SK-N-DZ (cell line): ENCODE measurements at regions not wholly inside any gene's neighbourhood (a gene's known extent, or its start where the extent isn't known, plus 50 kb on each side); places are given as distances from the start of the nearest gene placed in this dataset.

Source experiments
- DNase-seq: peaks from one replicate; pipeline ENCODE4 v3.0.0-alpha.2; 2015; ENCODE audit warnings: low spot score

DNA sequence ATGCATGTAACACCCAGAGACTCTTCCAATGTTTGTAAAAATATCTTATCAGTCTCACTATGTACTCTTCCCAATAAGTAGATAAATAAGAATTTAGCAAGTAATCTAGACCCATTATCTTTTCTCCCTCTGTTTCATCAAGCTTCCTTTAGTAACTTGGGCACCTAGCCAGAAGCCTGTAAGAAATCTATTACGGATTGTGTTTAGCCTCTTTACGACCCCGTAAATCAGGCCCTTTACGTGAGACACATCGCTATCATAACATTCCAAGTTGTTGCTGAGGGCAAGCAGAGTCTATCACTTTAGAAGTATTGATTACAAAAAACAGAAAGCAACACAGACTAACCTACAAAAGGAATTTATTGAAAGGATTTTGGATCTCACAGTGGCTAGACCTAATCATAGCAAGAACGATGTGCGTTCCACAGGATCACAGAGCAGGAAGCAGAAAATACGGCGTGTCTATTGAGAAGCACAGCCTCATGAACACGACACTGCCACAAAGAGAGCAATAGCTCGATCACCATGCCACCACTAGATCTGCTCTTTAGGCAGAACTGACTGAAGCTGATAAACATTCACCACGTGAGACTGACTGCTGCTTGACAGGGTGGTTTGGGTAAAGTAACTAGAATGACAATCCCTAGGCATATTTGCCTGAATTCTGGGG, 922.1 kb downstream of the AMY1C start:
- no peak for DNase-seq

DNA sequence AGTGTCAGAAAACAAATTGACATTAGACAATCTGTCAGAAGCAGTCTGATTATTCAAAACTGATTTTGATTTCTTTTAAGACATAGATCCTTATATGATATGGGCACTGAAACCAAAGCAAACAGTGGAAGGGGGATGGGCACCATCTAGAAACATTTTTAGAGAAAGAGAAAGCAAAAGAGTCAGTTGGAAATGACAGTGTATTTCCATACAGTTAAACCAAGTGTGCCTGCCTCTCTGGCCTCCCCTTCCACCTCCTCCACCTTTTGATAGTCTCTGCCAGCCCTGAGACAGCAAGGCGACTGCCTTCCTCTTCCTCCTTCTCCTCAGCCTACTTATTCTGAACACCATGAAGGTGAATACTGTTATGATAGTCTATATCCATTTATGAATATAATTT, 949.7 kb downstream of the AMY1C start:
- no peak for DNase-seq

DNA sequence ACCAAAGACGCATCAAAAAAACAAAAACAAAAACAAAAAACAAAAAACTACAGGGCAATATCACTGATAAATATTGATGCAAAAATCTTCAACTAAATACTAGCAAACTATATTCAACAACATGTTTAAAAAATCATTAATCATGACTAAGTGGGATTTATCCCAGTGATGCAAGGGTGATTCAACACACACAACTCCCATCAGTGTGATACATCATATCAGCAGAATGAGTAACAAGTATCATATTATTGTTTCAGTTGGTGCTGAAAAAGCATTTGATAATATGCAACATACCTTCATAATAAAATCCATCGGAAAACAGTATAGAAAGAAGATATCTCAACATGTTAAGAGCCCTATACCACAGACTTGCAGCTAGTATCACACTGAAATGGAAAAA, 953.0 kb downstream of the AMY1C start:
- DNase-seq, result no peak

DNA sequence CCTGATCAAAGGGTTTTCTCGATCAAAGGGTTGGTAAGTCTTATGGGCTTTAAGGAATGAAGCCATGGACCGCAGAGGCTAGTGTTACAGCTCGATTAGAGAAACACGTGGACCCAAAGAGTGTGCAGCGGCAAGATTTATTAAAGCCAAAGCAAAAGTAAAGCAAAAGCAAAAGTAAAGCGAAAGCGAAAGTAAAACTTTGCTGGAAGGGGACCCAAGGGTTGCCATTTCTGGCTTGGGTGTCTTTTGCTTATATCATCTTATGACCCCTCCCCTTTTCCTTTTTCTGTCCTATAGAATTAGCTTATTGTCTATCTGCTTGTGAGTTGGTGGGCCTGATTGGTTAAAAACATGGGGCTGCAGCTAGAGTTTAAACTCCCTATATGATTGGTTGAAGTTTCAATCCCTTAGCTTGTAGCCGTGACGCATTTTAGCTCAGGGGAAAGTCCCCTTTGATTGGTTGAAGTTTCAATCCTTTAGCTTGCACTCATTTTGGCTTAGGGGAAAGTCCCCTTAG, 957.0 kb downstream of the AMY1C start:
- no peak for DNase-seq

DNA sequence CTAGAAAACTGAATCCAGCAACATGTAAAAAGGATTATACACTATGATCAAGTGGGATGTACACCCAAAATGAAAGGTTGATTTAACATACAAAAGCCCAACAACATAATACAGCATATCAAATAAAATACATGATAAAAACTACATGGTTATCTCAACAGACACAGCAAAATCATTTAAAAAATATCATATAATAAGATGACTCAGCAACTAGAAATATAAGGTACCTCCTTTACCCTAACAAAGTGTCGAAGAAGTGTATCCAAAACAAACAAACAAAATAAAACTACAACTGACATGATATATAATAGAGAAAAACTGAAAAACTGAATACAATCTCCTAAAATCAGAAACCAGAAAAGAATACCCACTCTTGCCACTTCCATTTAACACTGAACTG, 969.1 kb downstream of the AMY1C start:
- no peak for DNase-seq

DNA sequence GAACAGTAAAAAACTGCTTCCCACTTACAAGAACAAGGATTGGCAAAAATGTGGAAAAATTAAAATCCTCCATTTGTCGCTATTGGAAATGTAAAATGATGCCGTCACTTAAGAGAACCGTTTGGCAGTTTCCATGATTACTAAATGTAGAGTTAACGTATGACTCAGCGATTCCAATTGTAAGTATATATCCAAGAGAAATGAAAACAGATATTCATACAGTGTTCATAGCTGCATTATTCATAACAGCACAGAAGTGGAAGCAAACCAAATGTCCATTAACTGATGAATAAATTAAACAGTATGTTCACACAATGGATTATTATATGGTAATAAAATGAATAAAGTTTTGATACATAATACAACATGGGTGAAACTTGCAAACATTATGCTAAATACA, 971.0 kb downstream of the AMY1C start:
- no peak for DNase-seq

DNA sequence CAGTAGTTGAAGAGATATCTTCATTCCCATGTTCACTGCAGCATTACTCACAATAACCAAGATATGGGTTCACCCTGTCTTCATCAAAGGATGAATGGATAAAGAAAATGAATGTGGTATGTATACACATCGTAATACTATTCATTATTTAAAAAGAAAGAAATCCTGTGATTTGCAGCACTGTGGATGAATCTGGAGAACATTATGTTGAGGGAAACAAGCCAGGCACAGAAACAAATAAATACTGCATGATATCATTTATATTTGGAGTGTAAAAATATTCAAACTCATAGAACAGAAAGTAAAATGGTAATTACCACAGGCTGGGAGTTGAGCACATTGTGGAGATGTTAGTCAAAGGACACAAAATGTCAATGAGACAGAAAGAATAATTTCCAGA, 977.2 kb downstream of the AMY1C start:
- DNase-seq, result no peak

DNA sequence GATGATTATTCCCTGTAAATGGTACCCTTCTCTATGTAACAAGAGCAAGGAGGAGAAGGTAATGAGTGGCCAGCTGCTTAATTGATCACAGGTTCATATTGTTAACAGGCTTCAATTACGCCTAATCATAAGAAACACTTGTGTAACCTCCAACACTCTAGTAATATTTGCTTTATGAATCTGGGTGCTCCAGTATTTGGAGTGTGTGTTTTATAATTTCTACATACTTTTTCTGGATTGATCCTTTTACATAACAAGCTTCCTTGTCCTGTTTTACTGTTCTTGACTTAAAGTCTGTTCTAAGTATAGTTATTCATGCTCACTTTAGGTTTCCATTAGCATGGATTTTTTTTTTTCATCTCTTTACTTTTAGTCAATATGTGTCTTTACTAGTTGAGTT, 984.2 kb downstream of the AMY1C start:
- DNase-seq, result no peak

DNA sequence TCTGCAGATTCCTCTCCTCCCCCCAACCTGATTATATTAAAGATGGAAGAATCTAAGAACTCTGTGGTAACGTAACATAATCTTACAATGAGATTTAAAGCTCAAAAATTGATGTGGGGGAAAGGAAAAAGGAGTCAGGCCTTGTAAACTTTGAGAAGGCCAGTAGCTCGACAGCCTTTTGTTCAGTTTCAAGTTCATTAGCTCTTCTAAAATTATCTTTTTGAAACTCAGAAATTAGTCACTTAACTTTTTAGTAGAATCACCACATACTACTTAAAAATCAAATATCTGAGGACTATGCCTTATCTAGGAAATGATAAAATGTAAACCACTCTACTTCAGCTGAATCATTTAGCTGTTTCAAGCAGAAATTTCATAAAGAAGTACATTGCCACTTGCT, 996.2 kb downstream of the AMY1C start:
- no peak for DNase-seq

DNA sequence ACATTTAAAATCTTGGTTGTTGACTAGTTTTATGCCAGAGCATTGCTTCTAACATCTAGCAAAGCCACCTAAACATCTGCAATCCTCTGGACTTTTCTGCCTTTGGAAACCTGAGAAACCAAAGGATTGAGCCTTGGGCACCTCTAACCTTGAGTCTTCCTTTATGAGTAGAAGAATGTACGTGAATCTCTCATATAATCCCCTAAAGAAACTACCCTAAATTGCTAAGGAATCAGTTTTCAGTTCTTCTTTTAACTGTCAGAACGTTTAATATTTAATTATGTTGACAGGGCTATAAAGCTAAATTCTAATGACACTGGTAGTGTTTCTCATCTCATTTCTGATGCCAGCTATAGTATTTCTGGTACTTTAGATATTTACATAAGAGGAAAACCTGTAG, 997.3 kb downstream of the AMY1C start:
- no peak for DNase-seq

DNA sequence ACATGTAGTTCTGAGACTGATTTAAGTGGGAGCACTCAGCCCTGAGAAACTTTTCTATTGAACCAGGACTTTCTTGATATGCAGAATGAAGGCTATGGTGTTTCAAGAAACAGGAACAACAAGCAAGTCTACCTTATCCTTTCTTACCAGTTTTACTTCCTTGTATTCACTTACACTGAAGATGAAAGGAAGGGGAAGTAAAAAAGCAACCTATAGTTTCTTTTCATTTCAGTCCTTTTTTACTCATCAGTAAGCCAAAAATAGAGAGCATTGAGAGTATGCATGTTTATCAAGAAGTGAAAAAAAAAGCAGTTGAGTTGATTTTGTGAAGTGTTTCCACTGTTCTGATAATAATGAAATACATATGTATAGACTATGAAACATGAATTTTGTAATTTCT, 1010.3 kb downstream of the AMY1C start:
- DNase-seq, result no peak

DNA sequence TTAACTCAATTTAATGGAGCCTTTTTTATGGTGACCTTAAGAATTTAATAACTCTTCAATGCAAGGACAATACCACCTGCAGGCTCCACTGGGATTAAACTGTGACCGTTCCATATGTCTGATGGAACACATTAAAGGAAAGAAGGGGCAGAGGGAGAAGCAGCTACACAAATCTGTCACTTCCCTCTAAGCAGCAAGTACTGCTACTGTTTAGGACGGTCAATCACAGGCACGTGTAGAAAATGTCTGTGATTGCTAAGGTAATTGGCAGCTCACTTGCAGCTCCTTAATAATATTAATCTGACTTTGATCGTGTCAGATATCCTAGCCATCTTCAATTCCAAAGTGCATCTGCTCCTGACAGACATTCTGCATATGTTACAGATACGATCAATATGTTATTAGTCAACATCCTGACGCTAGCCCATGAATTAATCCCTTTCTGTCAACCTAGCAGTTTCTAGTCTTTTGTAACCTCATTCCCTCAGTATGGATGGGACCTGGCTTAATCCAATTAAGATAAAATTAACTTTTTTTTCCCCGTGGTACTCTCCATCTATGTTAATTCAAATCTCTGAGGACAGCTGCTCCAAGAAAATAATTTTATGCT, 1012.4 kb downstream of the AMY1C start:
- DNase-seq, result peak; percentile 43

DNA sequence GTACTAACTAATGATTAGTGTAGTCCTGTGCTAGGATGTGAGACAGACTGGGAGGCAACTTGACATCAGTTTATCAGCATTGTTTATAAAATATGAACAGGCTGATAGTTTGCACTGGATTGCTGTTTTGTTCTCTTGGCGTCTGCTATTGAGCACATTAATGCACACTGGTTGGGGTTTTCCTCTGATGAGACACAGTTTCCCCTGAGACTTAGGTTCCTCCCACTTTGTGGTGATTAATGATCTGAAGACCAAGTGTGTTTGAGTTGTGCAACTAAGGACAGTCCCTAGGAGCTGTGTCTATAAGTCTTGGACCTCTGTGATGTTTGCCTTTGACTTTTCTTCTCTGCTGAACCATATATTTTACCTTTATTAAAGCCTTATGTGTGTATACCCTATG, 1015.4 kb downstream of the AMY1C start:
- DNase-seq, result no peak

DNA sequence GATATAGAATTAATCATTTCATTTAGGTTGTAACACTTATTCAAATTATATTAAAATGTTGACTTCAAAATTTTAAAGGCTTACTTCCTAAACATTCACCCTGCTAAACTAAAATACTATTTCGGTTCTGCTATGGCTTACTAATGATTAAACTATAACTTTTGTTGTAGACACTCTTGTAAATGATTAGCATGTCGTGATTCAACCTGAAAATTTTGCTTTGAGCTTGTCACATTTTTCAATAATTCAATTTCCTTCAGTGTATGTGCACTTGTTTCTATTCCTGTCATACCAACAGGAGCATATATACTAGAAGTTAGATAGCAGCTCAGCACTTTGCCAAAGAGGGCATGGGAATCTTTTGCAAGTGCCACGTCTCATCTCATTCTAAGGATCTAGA, 1018.8 kb downstream of the AMY1C start:
- DNase-seq, result no peak

DNA sequence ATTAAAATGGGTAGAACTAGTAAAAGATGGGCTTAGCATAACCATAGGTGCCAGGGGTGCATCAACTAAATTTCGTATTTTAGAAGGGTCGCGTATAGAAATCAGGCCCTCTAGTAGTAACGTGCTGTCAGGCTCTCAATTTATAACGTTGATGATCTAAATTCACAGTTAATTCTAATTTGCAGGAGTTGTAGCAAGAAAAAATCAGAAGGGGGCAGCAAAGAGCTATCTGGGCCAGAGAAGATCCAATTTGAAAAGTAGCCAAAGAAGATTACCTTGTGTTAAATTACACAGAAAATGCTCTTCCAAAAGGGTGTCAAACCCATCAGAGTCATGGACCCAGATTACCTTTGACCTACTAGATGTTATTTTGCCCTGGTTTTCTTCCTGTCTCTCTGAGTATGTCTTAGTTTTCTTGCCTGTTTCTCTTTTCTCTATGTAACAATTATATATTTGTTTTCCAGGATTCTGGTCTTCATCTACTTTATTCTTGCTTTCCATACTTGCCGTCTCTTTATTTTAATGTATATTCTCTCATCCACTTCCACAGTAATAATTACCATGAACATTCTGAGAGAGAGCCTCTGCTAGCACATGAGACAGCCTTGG, 1030.9 kb downstream of the AMY1C start:
- peak; percentile 37 for DNase-seq

DNA sequence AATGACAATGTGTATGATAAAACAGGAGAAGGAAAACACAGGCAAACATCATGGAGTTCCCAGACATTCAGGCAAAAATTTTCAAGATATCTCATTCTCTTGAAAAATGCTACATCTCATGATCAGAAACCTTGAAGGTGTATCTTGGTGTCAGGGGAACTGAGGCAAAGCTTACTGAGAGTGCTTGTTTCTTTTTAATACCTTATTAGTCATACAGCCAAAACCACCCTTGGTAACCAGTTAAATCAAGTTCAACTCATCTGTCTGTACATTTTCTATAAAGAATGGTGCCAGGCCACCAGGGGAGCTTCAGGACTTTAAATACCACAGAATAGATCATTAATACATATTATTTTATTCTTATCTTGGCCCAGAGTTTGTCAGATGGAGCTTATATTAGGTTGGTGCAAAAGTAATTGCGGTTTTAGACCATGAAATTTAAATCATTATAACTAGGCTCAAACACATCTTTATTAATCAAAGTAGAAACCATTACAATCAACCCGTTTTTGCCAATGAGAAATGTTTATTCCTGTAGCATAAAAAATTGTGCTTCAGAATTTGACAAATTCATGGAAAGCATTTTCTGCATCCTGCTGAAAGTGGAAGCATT, 1036.0 kb downstream of the AMY1C start:
- no peak for DNase-seq

DNA sequence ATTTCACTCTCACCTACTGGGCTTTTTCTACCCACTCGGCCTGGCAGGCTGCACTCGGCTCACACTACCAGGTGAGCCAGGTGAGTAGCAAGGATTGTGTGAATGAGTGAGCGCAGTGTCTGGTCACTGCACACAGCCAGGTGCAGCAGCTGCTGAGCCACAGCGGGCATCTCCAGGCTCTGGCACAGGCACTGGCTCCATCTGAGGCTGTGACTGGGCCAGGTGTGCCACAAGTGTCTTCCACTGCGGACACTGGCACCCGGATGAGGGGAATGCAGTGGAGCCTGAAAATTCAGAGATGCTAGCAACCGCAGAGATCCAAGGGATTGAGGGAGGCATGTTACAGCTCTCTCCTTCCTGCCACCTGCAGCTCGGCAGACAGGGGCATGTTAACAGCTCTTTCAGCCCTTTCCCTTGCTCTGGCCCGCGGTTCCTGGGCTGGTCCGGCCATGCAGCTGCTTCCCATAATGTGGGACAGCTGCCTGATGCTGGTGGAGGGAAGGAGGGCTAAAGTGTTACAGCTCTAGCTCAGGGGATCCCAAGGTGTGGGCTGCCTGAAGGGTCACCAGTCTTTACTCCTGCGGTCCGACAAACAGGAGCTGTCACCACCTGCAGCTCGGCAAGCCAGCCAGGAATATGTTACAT, 1038.3 kb downstream of the AMY1C start:
- no peak for DNase-seq

DNA sequence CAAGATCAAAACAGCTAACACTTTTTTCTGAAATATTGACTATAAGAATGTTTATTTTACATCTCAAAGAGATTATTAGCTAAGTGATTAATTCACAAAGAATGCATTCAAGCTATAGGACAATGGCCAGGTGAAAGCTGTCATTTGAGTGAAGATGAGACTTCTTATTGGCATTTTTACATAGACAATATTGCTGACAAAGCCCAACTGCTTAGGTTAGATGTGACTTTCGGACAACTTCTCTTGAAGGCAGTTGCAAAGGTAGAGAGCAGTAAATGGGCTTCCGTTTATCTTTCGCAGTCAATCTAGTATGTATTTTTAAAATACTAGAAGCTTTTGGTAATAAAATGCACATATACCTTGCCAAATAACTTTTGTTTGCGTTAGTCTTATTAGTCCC, 1041.3 kb downstream of the AMY1C start:
- no peak for DNase-seq

DNA sequence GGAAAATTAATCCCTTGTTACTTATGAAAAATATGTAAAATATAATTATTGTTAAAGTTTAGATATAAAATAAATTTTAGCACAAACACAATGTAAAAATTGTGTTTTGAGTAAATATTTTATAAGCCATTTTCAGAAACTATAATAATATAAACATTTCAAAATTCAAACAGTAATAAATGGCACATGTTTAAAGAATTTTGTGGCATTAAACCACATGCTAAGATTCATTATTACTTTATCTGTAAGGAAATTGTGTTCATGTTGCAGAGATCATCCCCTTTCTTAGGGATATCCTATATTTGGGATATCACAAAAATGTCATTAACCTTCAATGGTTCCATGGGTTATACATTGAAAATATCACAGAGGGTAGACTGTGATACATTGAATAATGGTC, 1044.3 kb downstream of the AMY1C start:
- DNase-seq, result no peak

DNA sequence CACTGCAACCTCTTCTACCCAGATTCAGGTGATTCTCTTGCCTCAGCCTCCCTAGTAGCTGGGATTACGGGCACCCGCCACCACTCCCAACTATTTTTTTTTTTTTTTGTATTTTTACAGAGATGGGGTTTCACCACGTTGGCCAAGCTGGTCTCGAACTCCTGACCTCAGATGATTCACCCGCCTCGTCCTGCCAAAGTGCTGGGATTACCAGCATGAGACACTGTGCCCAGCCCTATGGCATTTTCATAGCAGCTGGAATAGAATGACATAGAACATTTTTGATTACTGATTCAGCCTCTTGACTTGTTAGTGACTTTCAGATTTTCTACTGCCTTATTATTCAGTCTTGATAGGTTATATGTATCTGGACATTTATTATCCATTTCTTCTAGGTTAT, 1046.2 kb downstream of the AMY1C start:
- DNase-seq, result no peak

DNA sequence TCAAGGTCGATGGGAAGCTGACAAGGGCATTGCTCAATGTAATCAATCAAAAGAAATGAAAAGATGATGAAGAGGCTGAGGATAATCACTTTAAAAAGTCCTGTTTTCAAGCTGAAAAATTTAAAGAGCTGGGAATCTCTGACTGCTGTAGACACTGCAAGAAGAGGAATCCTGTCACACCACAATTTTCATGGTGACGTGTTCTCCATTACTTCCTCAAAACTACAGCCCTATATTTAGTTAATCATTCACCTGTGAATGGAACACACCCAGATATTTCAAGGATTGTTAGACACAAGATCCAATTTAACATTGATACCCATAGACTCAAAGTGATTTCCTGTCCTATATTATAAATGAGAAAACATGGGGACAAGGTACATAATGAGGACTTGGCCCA, 1048.3 kb downstream of the AMY1C start:
- no peak for DNase-seq

DNA sequence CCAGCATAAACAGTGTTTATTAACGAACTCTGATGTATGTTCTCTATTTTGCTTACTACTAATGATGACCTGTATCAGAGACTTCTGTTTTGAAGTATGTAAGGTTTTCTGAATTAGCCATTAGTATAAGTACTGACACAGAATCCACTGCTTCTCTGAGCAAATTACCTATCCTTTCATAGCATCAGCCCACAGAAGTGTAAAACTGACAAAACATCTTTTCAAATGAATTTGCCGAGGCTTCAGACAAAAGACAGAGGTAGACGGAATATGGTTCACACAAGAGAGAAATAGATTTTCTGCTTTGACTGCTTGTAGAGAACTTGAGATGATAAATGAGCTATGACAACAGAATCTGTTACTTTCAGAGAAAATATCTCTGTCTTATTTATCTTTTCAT, 1051.6 kb downstream of the AMY1C start:
- DNase-seq, result no peak
